Fibroblast of lung (primary cell): ENCODE measurements at regions not wholly inside any gene's neighbourhood (a gene's known extent, or its start where the extent isn't known, plus 50 kb on each side); places are given as distances from the start of the nearest gene placed in this dataset.

ENCODE experiments used
- EZH2 ChIP-seq: IDR thresholded peaks from 2 replicates; pipeline ENCODE4 v1.5.1; 2012; ENCODE audit warnings: low read length, control low read depth, mild to moderate bottlenecking; ENCODE audit errors: missing control alignments
- TF ChIP-seq, protein P1 (sequence below), 2 donors: IDR thresholded peaks in 1 of 2; conservative IDR thresholded peaks in 1 of 2; 1 replicate in 1 of 2; 2 replicates in 1 of 2; pipeline ENCODE4 v1.5.1; 2011 to 2012; ENCODE audit warnings: low read length in 2 of 2, control low read depth in 1 of 2, inconsistent platforms in 1 of 2, low read depth in 1 of 2, mild to moderate bottlenecking in 1 of 2

DNA sequence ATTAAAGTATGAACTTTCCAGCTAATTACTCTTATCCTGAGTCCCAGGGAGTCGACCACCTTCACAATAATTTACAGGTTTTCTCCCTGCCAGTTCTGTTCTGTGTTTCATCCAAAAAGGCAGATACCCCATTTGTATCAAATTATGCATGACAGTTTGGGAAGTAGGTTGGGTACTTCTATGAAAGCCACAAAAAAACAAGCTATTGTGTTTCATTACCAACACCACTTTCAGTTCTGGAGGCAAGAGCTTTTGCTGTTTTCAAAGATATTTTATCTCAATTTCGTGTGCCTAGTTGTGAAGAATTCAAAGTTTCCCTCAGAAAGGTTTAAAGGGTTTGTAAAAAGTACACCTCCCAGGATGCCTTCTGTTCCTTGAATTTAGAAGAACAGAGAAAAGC lies 557.4 kb downstream of the FLRT2 start:
- TF ChIP-seq, protein P1, sequence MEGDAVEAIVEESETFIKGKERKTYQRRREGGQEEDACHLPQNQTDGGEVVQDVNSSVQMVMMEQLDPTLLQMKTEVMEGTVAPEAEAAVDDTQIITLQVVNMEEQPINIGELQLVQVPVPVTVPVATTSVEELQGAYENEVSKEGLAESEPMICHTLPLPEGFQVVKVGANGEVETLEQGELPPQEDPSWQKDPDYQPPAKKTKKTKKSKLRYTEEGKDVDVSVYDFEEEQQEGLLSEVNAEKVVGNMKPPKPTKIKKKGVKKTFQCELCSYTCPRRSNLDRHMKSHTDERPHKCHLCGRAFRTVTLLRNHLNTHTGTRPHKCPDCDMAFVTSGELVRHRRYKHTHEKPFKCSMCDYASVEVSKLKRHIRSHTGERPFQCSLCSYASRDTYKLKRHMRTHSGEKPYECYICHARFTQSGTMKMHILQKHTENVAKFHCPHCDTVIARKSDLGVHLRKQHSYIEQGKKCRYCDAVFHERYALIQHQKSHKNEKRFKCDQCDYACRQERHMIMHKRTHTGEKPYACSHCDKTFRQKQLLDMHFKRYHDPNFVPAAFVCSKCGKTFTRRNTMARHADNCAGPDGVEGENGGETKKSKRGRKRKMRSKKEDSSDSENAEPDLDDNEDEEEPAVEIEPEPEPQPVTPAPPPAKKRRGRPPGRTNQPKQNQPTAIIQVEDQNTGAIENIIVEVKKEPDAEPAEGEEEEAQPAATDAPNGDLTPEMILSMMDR (conservative IDR thresholded peaks at IDR 0.05 in 1 of 2, IDR thresholded peaks at IDR 0.05 in 1 of 2; ENCODE audit: low read depth in 1 of 2, low read length in 2 of 2) = no peak
- TF ChIP-seq EZH2 = no peak
